Glutamatergic neuron (in vitro differentiated cells): ENCODE measurements at regions not wholly inside any gene's neighbourhood (a gene's known extent, or its start where the extent isn't known, plus 50 kb on each side); places are given as distances from the start of the nearest gene placed in this dataset.

Experiments
- DNase-seq: peaks from one replicate; pipeline ENCODE4 v3.0.0; 2022
- H3K27ac Mint-ChIP-seq: one replicate; pipeline ENCODE4 v1.8.0; 2020; ENCODE audit warnings: mild to moderate bottlenecking, mixed read lengths, inconsistent platforms; ENCODE audit not compliant: unreplicated experiment
- H3K27me3 Mint-ChIP-seq: one replicate; pipeline ENCODE4 v1.8.0; 2020; ENCODE audit warnings: mild to moderate bottlenecking, moderate library complexity, mixed read lengths, inconsistent platforms; ENCODE audit not compliant: unreplicated experiment
- H3K36me3 Mint-ChIP-seq: one replicate; pipeline ENCODE4 v1.8.0; 2020; ENCODE audit warnings: mild to moderate bottlenecking, mixed read lengths, inconsistent platforms; ENCODE audit not compliant: unreplicated experiment
- H3K4me1 Mint-ChIP-seq: one replicate; pipeline ENCODE4 v1.8.0; 2020; ENCODE audit warnings: mild to moderate bottlenecking, low read depth, mixed read lengths, inconsistent platforms; ENCODE audit not compliant: unreplicated experiment
- H3K4me3 Mint-ChIP-seq: one replicate; pipeline ENCODE4 v1.8.0; 2020; ENCODE audit warnings: mild to moderate bottlenecking, mixed read lengths, inconsistent platforms; ENCODE audit not compliant: unreplicated experiment
- H3K9me3 Mint-ChIP-seq: one replicate; pipeline ENCODE4 v1.8.0; 2020; ENCODE audit warnings: mild to moderate bottlenecking, moderate library complexity, mixed read lengths, inconsistent platforms; ENCODE audit not compliant: unreplicated experiment
- TF ChIP-seq, protein P1 (sequence below): fragments of 200-600 bp; sonication (generic); IDR thresholded peaks from one replicate; pipeline ENCODE4 v1.5.0; 2021; ENCODE audit not compliant: partially characterized antibody, unreplicated experiment

- TF ChIP-seq, protein P1, sequence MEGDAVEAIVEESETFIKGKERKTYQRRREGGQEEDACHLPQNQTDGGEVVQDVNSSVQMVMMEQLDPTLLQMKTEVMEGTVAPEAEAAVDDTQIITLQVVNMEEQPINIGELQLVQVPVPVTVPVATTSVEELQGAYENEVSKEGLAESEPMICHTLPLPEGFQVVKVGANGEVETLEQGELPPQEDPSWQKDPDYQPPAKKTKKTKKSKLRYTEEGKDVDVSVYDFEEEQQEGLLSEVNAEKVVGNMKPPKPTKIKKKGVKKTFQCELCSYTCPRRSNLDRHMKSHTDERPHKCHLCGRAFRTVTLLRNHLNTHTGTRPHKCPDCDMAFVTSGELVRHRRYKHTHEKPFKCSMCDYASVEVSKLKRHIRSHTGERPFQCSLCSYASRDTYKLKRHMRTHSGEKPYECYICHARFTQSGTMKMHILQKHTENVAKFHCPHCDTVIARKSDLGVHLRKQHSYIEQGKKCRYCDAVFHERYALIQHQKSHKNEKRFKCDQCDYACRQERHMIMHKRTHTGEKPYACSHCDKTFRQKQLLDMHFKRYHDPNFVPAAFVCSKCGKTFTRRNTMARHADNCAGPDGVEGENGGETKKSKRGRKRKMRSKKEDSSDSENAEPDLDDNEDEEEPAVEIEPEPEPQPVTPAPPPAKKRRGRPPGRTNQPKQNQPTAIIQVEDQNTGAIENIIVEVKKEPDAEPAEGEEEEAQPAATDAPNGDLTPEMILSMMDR = no peak
- no peak for DNase-seq
- H3K27ac Mint-ChIP-seq = no peak overlapping the region
- peaks cover 4% of the 10 kb centered on the region for H3K9me3 Mint-ChIP-seq
- H3K4me1 Mint-ChIP-seq = no peaks in the 10 kb centered on the region
- no peak overlapping the region for H3K4me3 Mint-ChIP-seq
- H3K36me3 Mint-ChIP-seq = peaks cover 13% of the 10 kb centered on the region
- no peaks in the 10 kb centered on the region for H3K27me3 Mint-ChIP-seq
These were observed 710.9 kb downstream of the CCSER2 start for GRCh38 chr10:85039311-85039710.

DNA sequence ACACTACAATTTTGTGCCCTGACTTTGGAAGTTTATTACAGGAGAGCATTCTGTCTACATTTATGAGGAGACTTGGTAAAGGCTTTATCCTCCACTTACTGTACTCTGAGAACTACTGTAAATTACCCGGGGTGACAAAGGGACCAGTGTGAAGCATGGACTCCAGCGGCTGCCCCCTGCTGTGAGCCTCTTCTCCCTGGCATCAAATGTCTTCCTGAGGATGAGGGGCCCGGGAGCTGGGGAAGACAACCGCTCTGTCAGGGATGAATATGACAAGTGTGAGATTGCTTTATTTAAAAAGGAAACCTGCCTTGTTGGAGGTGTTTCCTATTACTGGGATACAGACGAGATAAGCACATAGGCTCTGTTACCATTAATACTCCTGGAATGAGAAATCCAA is 714.8 kb downstream of the CCSER2 start:
- Mint-ChIP-seq H3K36me3 (peaks cover 13% of the 10 kb centered on the region), H3K4me1 (no peaks in the 10 kb centered on the region), H3K9me3 (peaks cover 4% of the 10 kb centered on the region), H3K27ac (no peak overlapping the region), H3K4me3 (no peak overlapping the region), H3K27me3 (peaks cover 1% of the 10 kb centered on the region)
- DNase-seq = no peak
- TF ChIP-seq, protein P1 = no peak

DNA sequence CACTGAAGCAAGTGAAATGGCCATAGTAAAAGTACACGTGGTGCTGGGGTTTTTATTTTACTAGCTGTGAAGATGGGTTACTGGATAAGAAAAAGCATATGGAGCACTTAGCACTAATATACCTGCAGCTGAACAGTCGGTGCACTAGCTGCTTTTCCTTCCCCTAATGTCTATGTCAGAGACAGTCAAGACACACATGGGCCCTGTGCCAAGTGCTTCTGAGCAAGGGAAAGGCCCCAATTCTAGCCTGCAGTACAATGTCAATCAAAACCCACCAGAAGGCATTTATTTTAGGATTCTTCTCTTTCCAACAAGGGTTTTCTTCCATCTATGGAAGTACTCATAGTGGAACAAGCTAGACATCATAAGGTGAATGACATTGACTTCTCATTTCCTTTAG is 716.7 kb downstream of the CCSER2 start:
- peaks cover 1% of the 10 kb centered on the region for H3K27me3 Mint-ChIP-seq
- H3K4me1 Mint-ChIP-seq = no peaks in the 10 kb centered on the region
- TF ChIP-seq, protein P1 = no peak
- no peak overlapping the region for H3K4me3 Mint-ChIP-seq
- no peak for DNase-seq
- H3K9me3 Mint-ChIP-seq = no peaks in the 10 kb centered on the region
- H3K27ac Mint-ChIP-seq = no peak overlapping the region
- H3K36me3 Mint-ChIP-seq = peaks cover 4% of the 10 kb centered on the region

DNA sequence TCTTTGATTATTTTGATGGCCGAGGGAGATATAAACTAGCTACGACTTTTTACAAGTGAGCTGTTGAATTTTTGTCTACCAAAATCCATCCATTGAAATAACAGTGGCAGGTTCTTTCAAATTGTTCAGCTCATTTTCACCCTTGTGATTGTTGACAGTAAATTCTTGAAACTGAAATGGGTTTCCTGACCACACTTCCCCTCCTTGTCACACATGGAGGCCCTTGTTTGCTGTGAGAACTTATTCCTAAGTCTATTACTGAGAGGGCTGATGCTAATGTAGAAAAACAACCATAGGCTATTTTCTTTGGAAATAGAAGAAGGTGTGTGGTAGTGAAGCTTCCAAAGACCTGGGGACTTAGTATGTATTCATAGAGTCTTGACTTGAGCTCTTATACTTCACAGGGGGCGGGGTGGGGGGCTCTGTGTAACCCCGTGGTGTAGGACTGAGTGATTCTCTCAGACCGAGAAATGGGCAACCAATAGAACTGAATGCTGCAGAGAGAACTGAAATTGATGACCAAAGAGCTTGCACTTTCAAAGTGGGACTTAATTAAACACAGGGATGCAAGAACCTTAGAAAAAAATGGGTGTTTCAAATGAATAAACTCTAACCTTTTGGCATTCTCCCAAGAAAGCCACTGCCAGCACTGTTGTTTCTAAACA is 718.9 kb downstream of the CCSER2 start:
- TF ChIP-seq, protein P1 = no peak
- DNase-seq = no peak
- Mint-ChIP-seq H3K27me3 (peaks cover 4% of the 10 kb centered on the region), H3K9me3 (no peaks in the 10 kb centered on the region), H3K27ac (no peak overlapping the region), H3K4me3 (no peak overlapping the region), H3K4me1 (no peaks in the 10 kb centered on the region), H3K36me3 (no peaks in the 10 kb centered on the region)

- no peak overlapping the region for H3K27ac Mint-ChIP-seq
- H3K4me3 Mint-ChIP-seq = no peak overlapping the region
- H3K9me3 Mint-ChIP-seq = no peaks in the 10 kb centered on the region
- no peaks in the 10 kb centered on the region for H3K4me1 Mint-ChIP-seq
- TF ChIP-seq, protein P1 = no peak
- peaks cover 4% of the 10 kb centered on the region for H3K27me3 Mint-ChIP-seq
- no peak for DNase-seq
- no peaks in the 10 kb centered on the region for H3K36me3 Mint-ChIP-seq
These were observed 719.6 kb downstream of the CCSER2 start for GRCh38 chr10:85047979-85048378.
